IMR-90 (cell line): ENCODE measurements at regions not wholly inside any gene's neighbourhood (a gene's known extent, or its start where the extent isn't known, plus 50 kb on each side); places are given as distances from the start of the nearest gene placed in this dataset.
"Not testable (repeated sequence)": the region's sequence is repeated elsewhere in the genome, so short reads cannot be mapped to it uniquely, and the experiment has no call there.

Source experiments
- ATAC-seq: fragments of 200-7000 bp; cut with Tn5 transposase; 2 replicates; pipeline ENCODE4 v1.9.1; 2020; ENCODE audit warnings: low read depth, mild to moderate bottlenecking, moderate library complexity
- BruUV-seq: library from RNA; stranded (reverse); fragments of 400-500 nt; replicated peaks from 2 replicates; lab custom pipeline; 2021; lab: Mats Ljungman, UMichigan
- CTCF ChIA-PET: fragments of 300-600 bp; formaldehyde crosslinking; extraction: SDS; loops from one replicate; lab custom pipeline; 2021; ENCODE audit warnings: antibody characterized with exemption; lab: Yijun Ruan, JAX
- POLR2A ChIA-PET: fragments of 300-600 bp; sonication (Branson Sonifier 250); formaldehyde crosslinking; loops from one replicate; lab custom pipeline; 2022; ENCODE audit warnings: antibody characterized with exemption; ENCODE audit not compliant: unreplicated experiment; lab: Charles Lee
- DNase-seq: peaks from one replicate; pipeline ENCODE4 v3.0.0; 2013
- H2AFZ ChIP-seq: replicated peaks from 2 replicates; pipeline ENCODE3; 2013; ENCODE audit warnings: low read length, mild to moderate bottlenecking; ENCODE audit not compliant: poor library complexity
- H2AK5ac ChIP-seq: 2 replicates; pipeline ENCODE4 v1.6.1; 2013; ENCODE audit warnings: low read depth, low read length, inconsistent platforms
- H2AK9ac ChIP-seq: replicated peaks from 2 replicates; pipeline ENCODE3; 2013; ENCODE audit warnings: mild to moderate bottlenecking, low read depth, low read length, moderate library complexity; ENCODE audit not compliant: poor library complexity
- H2BK120ac ChIP-seq: 2 replicates; pipeline ENCODE4 v1.6.1; 2013; ENCODE audit warnings: low read depth, low read length, inconsistent platforms
- H2BK15ac ChIP-seq: 3 replicates; pipeline ENCODE4 v1.6.1; 2013; ENCODE audit warnings: low read depth, low read length, inconsistent platforms
- H2BK20ac ChIP-seq: 2 replicates; pipeline ENCODE4 v1.6.1; 2013; ENCODE audit warnings: low read depth, mild to moderate bottlenecking, inconsistent platforms, low read length, moderate library complexity
- H2BK5ac ChIP-seq: 2 replicates; pipeline ENCODE4 v1.6.1; 2013; ENCODE audit warnings: mild to moderate bottlenecking, low read depth, low read length, inconsistent platforms; ENCODE audit not compliant: poor library complexity, severe bottlenecking
- H3K14ac ChIP-seq: replicated peaks from 2 replicates; pipeline ENCODE4 v1.6.1; 2013; ENCODE audit warnings: low read depth, low read length, inconsistent platforms
- H3K18ac ChIP-seq: 2 replicates; pipeline ENCODE4 v1.6.1; 2013; ENCODE audit warnings: low read depth, low read length, control low read depth
- H3K23ac ChIP-seq: 2 replicates; pipeline ENCODE4 v1.6.1; 2013; ENCODE audit warnings: low read depth, low read length, inconsistent platforms
- H3K27ac ChIP-seq: 2 replicates; pipeline ENCODE4 v1.5.1; 2013; ENCODE audit warnings: mild to moderate bottlenecking, control low read depth, low read length; ENCODE audit not compliant: insufficient read depth
- H3K27me3 ChIP-seq: 2 replicates; pipeline ENCODE4 v1.6.1; 2013; ENCODE audit warnings: low read length; ENCODE audit not compliant: control insufficient read depth, insufficient read depth
- H3K36me3 ChIP-seq: 2 replicates; pipeline ENCODE4 v1.6.1; 2013; ENCODE audit warnings: low read length, mixed read lengths; ENCODE audit not compliant: control insufficient read depth, insufficient read depth
- H3K4ac ChIP-seq: 2 replicates; pipeline ENCODE4 v1.6.1; 2013; ENCODE audit warnings: low read depth, low read length, inconsistent platforms
- H3K4me1 ChIP-seq: 2 replicates; pipeline ENCODE4 v1.6.1; 2013; ENCODE audit warnings: low read length, mixed read lengths; ENCODE audit not compliant: control insufficient read depth, insufficient read depth
- H3K4me2 ChIP-seq: 2 replicates; pipeline ENCODE4 v1.6.1; 2013; ENCODE audit warnings: low read depth, mild to moderate bottlenecking, control low read depth, low read length, moderate library complexity
- H3K4me3 ChIP-seq: 2 replicates; pipeline ENCODE4 v1.5.1; 2013; ENCODE audit warnings: low read depth, mild to moderate bottlenecking, control low read depth, low read length, moderate library complexity; ENCODE audit not compliant: insufficient read depth
- H3K56ac ChIP-seq: 2 replicates; pipeline ENCODE4 v1.6.1; 2013; ENCODE audit warnings: low read length, inconsistent platforms; ENCODE audit not compliant: insufficient read depth; ENCODE audit errors: extremely low read depth
- H3K79me1 ChIP-seq, 2 experiments: 2 replicates each; pipeline ENCODE4 v1.6.1; 2013; ENCODE audit warnings: low read length in 2 of 2, inconsistent platforms in 1 of 2, low read depth in 1 of 2
- H3K9ac ChIP-seq: 2 replicates; pipeline ENCODE4 v1.6.1; 2013; ENCODE audit warnings: low read depth, low read length, control low read depth
- H3K9me1 ChIP-seq: 2 replicates; pipeline ENCODE4 v1.6.1; 2013; ENCODE audit warnings: low read length, inconsistent platforms; ENCODE audit not compliant: insufficient read depth
- H3K9me3 ChIP-seq: 2 replicates; pipeline ENCODE4 v1.6.1; 2013; ENCODE audit warnings: low read length; ENCODE audit not compliant: control insufficient read depth, insufficient read depth
- H4K20me1 ChIP-seq: 2 replicates; pipeline ENCODE4 v1.6.1; 2013; ENCODE audit warnings: low read length, inconsistent platforms; ENCODE audit not compliant: insufficient read depth
- H4K5ac ChIP-seq: 2 replicates; pipeline ENCODE4 v1.6.1; 2013; ENCODE audit warnings: mild to moderate bottlenecking, low read depth, low read length, control low read depth
- H4K8ac ChIP-seq, 2 experiments: 2 replicates each; pipeline ENCODE4 v1.6.1; 2013; ENCODE audit warnings: low read depth in 2 of 2, low read length in 2 of 2, control low read depth in 1 of 2, inconsistent platforms in 1 of 2
- H4K91ac ChIP-seq: 2 replicates; pipeline ENCODE4 v1.6.1; 2013; ENCODE audit warnings: low read depth, low read length, inconsistent platforms; ENCODE audit not compliant: insufficient read depth
- WGBS, 2 experiments: methylation state at CpG; one replicate each; pipeline versions ENCODE4 v1.1.5 to v1.1.7; 2013; ENCODE audit warnings: missing lambda C conversion rate in 2 of 2; ENCODE audit not compliant: insufficient read length in 1 of 2; ENCODE audit errors: extremely low coverage in 2 of 2; 5-methylcytosine and 5-hydroxymethylcytosine counted together
- dilution Hi-C: fragments of 300-500 bp; cut with HindIII; formaldehyde crosslinking; loops from one replicate; pipeline ENCODE4 v1.14.3; 2018; ENCODE audit warnings: low sequenced_read_pairs; ENCODE audit not compliant: unreplicated experiment
- in situ Hi-C: fragments of 300-500 bp; cut with MboI; formaldehyde crosslinking; loops from 3 replicates; pipeline ENCODE4 v1.14.3; 2019; ENCODE audit warnings: low sequenced_read_pairs, inconsistent platforms, mixed read lengths
- intact Hi-C: fragments of 100-400 bp; cut with micrococcal nuclease; formaldehyde crosslinking; loops from 2 replicates; pipeline ENCODE4 v1.10.0; 2022

GRCh38 chr7:103244865-103245264, 52.4 kb upstream of the PMPCB start:
- H3K4me1 ChIP-seq, H4K8ac ChIP-seq, POLR2A ChIA-PET, H3K9me1 ChIP-seq, H2AK5ac ChIP-seq, H3K18ac ChIP-seq, H2BK15ac ChIP-seq, H3K23ac ChIP-seq, H4K91ac ChIP-seq, dilution Hi-C loops, H2BK120ac ChIP-seq, H3K56ac ChIP-seq, H3K4ac ChIP-seq, intact Hi-C loops, H3K4me3 ChIP-seq, H2AK9ac ChIP-seq, DNase-seq, H3K27me3 ChIP-seq, BruUV-seq, H3K27ac ChIP-seq, H2BK20ac ChIP-seq, H3K9ac ChIP-seq, H2BK5ac ChIP-seq, H3K9me3 ChIP-seq, in situ Hi-C loops, H4K5ac ChIP-seq, H3K14ac ChIP-seq, ATAC-seq, CTCF ChIA-PET, H3K4me2 ChIP-seq, H4K20me1 ChIP-seq, H3K79me1 ChIP-seq, H2AFZ ChIP-seq, H3K36me3 ChIP-seq: not testable (repeated sequence)
- WGBS, 2 experiments: 100% methylated on average over 2 of the region's 9 CpGs; no CpG with 5 or more reads in 1 of the 2 experiments
